H9 (cell line): ENCODE measurements at regions not wholly inside any gene's neighbourhood (a gene's known extent, or its start where the extent isn't known, plus 50 kb on each side); places are given as distances from the start of the nearest gene placed in this dataset.
A peak's percentile ranks its signal among the peaks of the same experiment; 100 is the strongest.

Source experiments
- DNase-seq: peaks from one replicate; pipeline ENCODE4 v3.0.0-alpha.2; 2017
- H2AFZ ChIP-seq: one replicate; pipeline ENCODE4 v1.6.1; 2013; ENCODE audit warnings: mild to moderate bottlenecking, low read length, control low read depth, moderate library complexity
- H2AK5ac ChIP-seq: 2 replicates; pipeline ENCODE4 v1.6.1; 2013; ENCODE audit warnings: low read length, control low read depth, mixed read lengths; ENCODE audit not compliant: insufficient read length
- H2BK120ac ChIP-seq: one replicate; pipeline ENCODE4 v1.6.1; 2013; ENCODE audit warnings: low read depth, mild to moderate bottlenecking, low read length, control low read depth, inconsistent platforms; ENCODE audit not compliant: poor library complexity, severe bottlenecking
- H2BK12ac ChIP-seq: 2 replicates; pipeline ENCODE4 v1.6.1; 2013; ENCODE audit warnings: low read length, control low read depth, mixed read lengths, low read depth; ENCODE audit not compliant: insufficient read length
- H2BK15ac ChIP-seq: 2 replicates; pipeline ENCODE4 v1.6.1; 2013; ENCODE audit warnings: low read depth, low read length, control low read depth
- H2BK20ac ChIP-seq: one replicate; pipeline ENCODE4 v1.6.1; 2013; ENCODE audit warnings: low read depth, mild to moderate bottlenecking, low read length, control low read depth, inconsistent platforms; ENCODE audit not compliant: poor library complexity, severe bottlenecking
- H2BK5ac ChIP-seq: 2 replicates; pipeline ENCODE4 v1.6.1; 2013; ENCODE audit warnings: low read length, control low read depth, mixed read lengths; ENCODE audit not compliant: insufficient read length
- H3K14ac ChIP-seq: 2 replicates; pipeline ENCODE4 v1.6.1; 2013; ENCODE audit warnings: low read length, control low read depth; ENCODE audit not compliant: insufficient read depth
- H3K18ac ChIP-seq: 2 replicates; pipeline ENCODE4 v1.6.1; 2013; ENCODE audit warnings: low read depth, mild to moderate bottlenecking, mixed read lengths, low read length, control low read depth; ENCODE audit not compliant: insufficient read length
- H3K23ac ChIP-seq: 2 replicates; pipeline ENCODE4 v1.6.1; 2013; ENCODE audit warnings: low read length, control low read depth, mixed read lengths, low read depth; ENCODE audit not compliant: insufficient read length
- H3K23me2 ChIP-seq: 2 replicates; pipeline ENCODE4 v1.6.1; 2013; ENCODE audit warnings: low read depth, mild to moderate bottlenecking, mixed read lengths, low read length, control low read depth; ENCODE audit not compliant: insufficient read length, poor library complexity, severe bottlenecking
- H3K27ac ChIP-seq: 2 replicates; pipeline ENCODE4 v1.5.1; 2013; ENCODE audit warnings: low read length, control low read depth, mixed read lengths, low read depth; ENCODE audit not compliant: insufficient read length
- H3K27me3 ChIP-seq: 2 replicates; pipeline ENCODE4 v1.6.1; 2013; ENCODE audit warnings: low read length, control low read depth, inconsistent platforms; ENCODE audit not compliant: insufficient read depth
- H3K4ac ChIP-seq: 2 replicates; pipeline ENCODE4 v1.6.1; 2013; ENCODE audit warnings: low read depth, mild to moderate bottlenecking, control low read depth, inconsistent platforms, low read length, moderate library complexity
- H3K4me1 ChIP-seq: 2 replicates; pipeline ENCODE4 v1.6.1; 2013; ENCODE audit warnings: low read length, control low read depth, inconsistent platforms; ENCODE audit not compliant: insufficient read depth
- H3K4me2 ChIP-seq: 2 replicates; pipeline ENCODE4 v1.6.1; 2013; ENCODE audit warnings: low read length, control low read depth, mixed read lengths; ENCODE audit not compliant: insufficient read length, insufficient read depth
- H3K56ac ChIP-seq: 2 replicates; pipeline ENCODE4 v1.6.1; 2013; ENCODE audit warnings: low read depth, mild to moderate bottlenecking, mixed read lengths, low read length, control low read depth; ENCODE audit not compliant: insufficient read length
- H3K79me1 ChIP-seq: 2 replicates; pipeline ENCODE4 v1.6.1; 2013; ENCODE audit warnings: low read depth, mild to moderate bottlenecking, moderate library complexity, low read length, control low read depth, inconsistent platforms; ENCODE audit not compliant: insufficient read depth, poor library complexity, severe bottlenecking
- H3K79me2 ChIP-seq: 2 replicates; pipeline ENCODE4 v1.6.1; 2013; ENCODE audit warnings: low read length, control low read depth, inconsistent platforms; ENCODE audit not compliant: insufficient read depth
- H3K9ac ChIP-seq: 2 replicates; pipeline ENCODE4 v1.6.1; 2013; ENCODE audit warnings: low read length, control low read depth, mixed read lengths; ENCODE audit not compliant: insufficient read length; ENCODE audit errors: extremely low read depth
- H3K9me3 ChIP-seq: one replicate; pipeline ENCODE4 v1.6.1; 2013; ENCODE audit warnings: low read depth, low read length, inconsistent platforms; ENCODE audit not compliant: control insufficient read depth
- H3T11ph ChIP-seq: one replicate; pipeline ENCODE4 v1.6.1; 2013; ENCODE audit warnings: mild to moderate bottlenecking, low read length, control low read depth, inconsistent platforms
- H4K20me1 ChIP-seq: one replicate; pipeline ENCODE4 v1.6.1; 2013; ENCODE audit not compliant: control insufficient read depth, insufficient read length, insufficient read depth
- H4K5ac ChIP-seq: 2 replicates; pipeline ENCODE4 v1.6.1; 2013; ENCODE audit warnings: low read depth, mild to moderate bottlenecking, mixed read lengths, low read length, control low read depth; ENCODE audit not compliant: insufficient read length
- H4K8ac ChIP-seq: replicated peaks from 2 replicates; pipeline ENCODE4 v1.6.1; 2013; ENCODE audit warnings: low read length, control low read depth, mixed read lengths, low read depth; ENCODE audit not compliant: insufficient read length
- H4K91ac ChIP-seq: 2 replicates; pipeline ENCODE4 v1.6.1; 2013; ENCODE audit warnings: low read depth, mild to moderate bottlenecking, moderate library complexity, mixed read lengths, low read length, control low read depth; ENCODE audit not compliant: insufficient read length
- H3K27ac Mint-ChIP-seq, 3 experiments: 2 replicates in 2 of 3; 3 replicates in 1 of 3; pipeline ENCODE4 v1.8.0; 2020 to 2021; ENCODE audit warnings: mixed read lengths in 3 of 3, mild to moderate bottlenecking in 1 of 3, moderate library complexity in 1 of 3
- H3K27me3 Mint-ChIP-seq: 2 replicates; pipeline ENCODE4 v1.8.0; 2021; ENCODE audit warnings: low read depth, mild to moderate bottlenecking, moderate library complexity, mixed read lengths
- H3K36me3 Mint-ChIP-seq, 3 experiments: 2 replicates in 2 of 3; 3 replicates in 1 of 3; pipeline ENCODE4 v1.8.0; 2020 to 2021; ENCODE audit warnings: low read depth in 3 of 3, mixed read lengths in 3 of 3; ENCODE audit not compliant: insufficient read depth in 1 of 3
- H3K4me1 Mint-ChIP-seq, 2 experiments: 2 replicates each; pipeline ENCODE4 v1.8.0; 2020; ENCODE audit warnings: mixed read lengths in 2 of 2
- H3K4me3 Mint-ChIP-seq, 2 experiments: 2 replicates in 1 of 2; 3 replicates in 1 of 2; pipeline ENCODE4 v1.8.0; 2020 to 2021; ENCODE audit warnings: mild to moderate bottlenecking in 2 of 2, mixed read lengths in 2 of 2, moderate library complexity in 1 of 2
- H3K9me3 Mint-ChIP-seq, 2 experiments: 2 replicates in 1 of 2; 3 replicates in 1 of 2; pipeline ENCODE4 v1.8.0; 2020; ENCODE audit warnings: mild to moderate bottlenecking in 2 of 2, mixed read lengths in 2 of 2, moderate library complexity in 1 of 2
- WGBS: extraction: QIAGEN DNeasy Blood & Tissue Kit; methylation state at CpG from one replicate; pipeline ENCODE4 v1.1.7; 2013; ENCODE audit warnings: missing lambda C conversion rate, low lambda C conversion rate, mixed read lengths; ENCODE audit not compliant: insufficient read length; ENCODE audit errors: extremely low coverage; 5-methylcytosine and 5-hydroxymethylcytosine counted together
- TF ChIP-seq, protein P1 (sequence below): fragments of 200-600 bp; sonication (generic); conservative IDR thresholded peaks from 3 replicates; pipeline ENCODE4 v1.8.0; 2021; ENCODE audit warnings: antibody characterized with exemption, mild to moderate bottlenecking

DNA sequence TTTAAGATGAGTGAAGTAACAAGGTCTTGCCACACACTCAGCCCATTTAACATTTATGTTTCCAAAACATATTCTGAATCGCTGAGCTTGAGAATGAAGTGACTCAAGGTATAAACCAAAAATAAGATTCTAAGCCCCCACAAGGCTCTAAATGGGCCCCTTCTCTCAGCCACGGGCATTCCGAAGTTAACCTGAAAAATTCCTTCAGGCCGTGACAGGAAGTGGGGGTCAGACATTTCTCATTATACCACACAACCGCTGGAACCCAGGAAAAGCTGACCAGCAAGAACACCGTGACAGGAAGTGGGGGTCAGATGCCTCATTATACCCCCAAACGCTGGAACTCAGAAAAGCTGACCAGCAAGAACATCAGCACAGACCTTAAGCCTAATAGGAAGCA is 247.9 kb downstream of the ERMARD start:
- Histone ChIP-seq H4K5ac (no peak overlapping the region), H3K23me2 (no peaks in the 10 kb centered on the region), H3K27ac (no peak overlapping the region), H3K9ac (no peak overlapping the region), H3K23ac (no peak overlapping the region), H3K79me2 (no peaks in the 10 kb centered on the region), H2AFZ (no peak overlapping the region), H2BK12ac (no peak overlapping the region), H4K91ac (no peak overlapping the region), H3K9me3 (peaks cover 22% of the 10 kb centered on the region), H2BK20ac (no peak overlapping the region), H2AK5ac (no peak overlapping the region), H3K4ac (no peak overlapping the region), H3K79me1 (no peaks in the 10 kb centered on the region), H4K8ac (no peak overlapping the region), H2BK5ac (no peak overlapping the region), H3T11ph (no peak overlapping the region), H3K27me3 (no peaks in the 10 kb centered on the region), H3K4me1 (no peaks in the 10 kb centered on the region; the same call in 1 of the 2 replicates), H3K56ac (no peak overlapping the region), H2BK120ac (no peak overlapping the region), H3K4me2 (no peak overlapping the region), H2BK15ac (no peak overlapping the region), H3K14ac (no peak overlapping the region), H4K20me1 (no peaks in the 10 kb centered on the region), H3K18ac (no peak overlapping the region)
- DNase-seq = peak; percentile 17
- TF ChIP-seq, protein P1, sequence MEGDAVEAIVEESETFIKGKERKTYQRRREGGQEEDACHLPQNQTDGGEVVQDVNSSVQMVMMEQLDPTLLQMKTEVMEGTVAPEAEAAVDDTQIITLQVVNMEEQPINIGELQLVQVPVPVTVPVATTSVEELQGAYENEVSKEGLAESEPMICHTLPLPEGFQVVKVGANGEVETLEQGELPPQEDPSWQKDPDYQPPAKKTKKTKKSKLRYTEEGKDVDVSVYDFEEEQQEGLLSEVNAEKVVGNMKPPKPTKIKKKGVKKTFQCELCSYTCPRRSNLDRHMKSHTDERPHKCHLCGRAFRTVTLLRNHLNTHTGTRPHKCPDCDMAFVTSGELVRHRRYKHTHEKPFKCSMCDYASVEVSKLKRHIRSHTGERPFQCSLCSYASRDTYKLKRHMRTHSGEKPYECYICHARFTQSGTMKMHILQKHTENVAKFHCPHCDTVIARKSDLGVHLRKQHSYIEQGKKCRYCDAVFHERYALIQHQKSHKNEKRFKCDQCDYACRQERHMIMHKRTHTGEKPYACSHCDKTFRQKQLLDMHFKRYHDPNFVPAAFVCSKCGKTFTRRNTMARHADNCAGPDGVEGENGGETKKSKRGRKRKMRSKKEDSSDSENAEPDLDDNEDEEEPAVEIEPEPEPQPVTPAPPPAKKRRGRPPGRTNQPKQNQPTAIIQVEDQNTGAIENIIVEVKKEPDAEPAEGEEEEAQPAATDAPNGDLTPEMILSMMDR = no peak
- no CpG with 5 or more reads among the region's 7 CpGs for WGBS
- Mint-ChIP-seq H3K27ac (no peak overlapping the region; a peak in 1 of 7 replicates), H3K27me3 (peaks cover 14% of the 10 kb centered on the region), H3K4me1 (peaks cover 11 to 16% of the 10 kb centered on the region in 2 experiments), H3K9me3 (peaks cover 39 to 51% of the 10 kb centered on the region in 2 experiments), H3K36me3 (peaks cover 24 to 40% (median 40%) of the 10 kb centered on the region in 3 experiments), H3K4me3 (no peak overlapping the region)
